ENCODE measurements at regions not wholly inside any gene's neighbourhood (a gene's known extent, or its start where the extent isn't known, plus 50 kb on each side); places are given as distances from the start of the nearest gene placed in this dataset.

- DNase-seq (ENCODE audit: extremely low read depth in 1 of 4, low spot score in 3 of 4) (no peak), FAIRE-seq (no peak), ATAC-seq (no peak)
- ChIA-PET POLR2A (interaction anchor here (1.1 kb wide), 1 partner anchor 27 kb away, joined by 6 read pairs; no protein-coding TSS in a partner anchor), CTCF (ENCODE audit: low intra/inter-chr PET ratio) (no interaction called here)
- intact Hi-C loops (cut with micrococcal nuclease) (no loop called here), in situ Hi-C loops (cut with MboI) (no loop called here)
- WGBS (ENCODE audit: insufficient coverage, low coverage, missing lambda C conversion rate): 0% methylated on average over 3 of the region's 3 CpGs
- Histone ChIP-seq H3K9me1 (ENCODE audit: control insufficient read depth, insufficient read depth, low read length) (no peaks in the 10 kb centered on the region), H3K4me1 (replicated peaks in 1 of 2; ENCODE audit: control insufficient read depth in 2 of 2, insufficient read depth in 2 of 2, low read length in 2 of 2) (no peaks in the 10 kb centered on the region), H2AFZ (ENCODE audit: low read depth, low read length) (no peak overlapping the region), H3K9me3 (replicated peaks; ENCODE audit: control insufficient read depth, insufficient read depth, low read depth, low read length) (no peaks in the 10 kb centered on the region), H3K9ac (ENCODE audit: insufficient read depth in 1 of 2, low read depth in 2 of 2, low read length in 2 of 2) (no peak overlapping the region), H3K36me3 (ENCODE audit: control insufficient read depth, insufficient read depth, low read length) (no peaks in the 10 kb centered on the region), H3K4me3 (no peak overlapping the region), H3K27me3 (ENCODE audit: control insufficient read depth in 2 of 2, insufficient read depth in 2 of 2, low read length in 2 of 2) (no peaks in the 10 kb centered on the region), H3K4me2 (ENCODE audit: insufficient read depth, low read length) (no peak overlapping the region), H3K79me2 (ENCODE audit: control insufficient read depth, insufficient read depth, low read length) (no peaks in the 10 kb centered on the region), H3K27ac (ENCODE audit: extremely low read depth, low read depth, low read length) (no peak overlapping the region), H4K20me1 (replicated peaks; ENCODE audit: control insufficient read depth, insufficient read depth, low read length) (no peaks in the 10 kb centered on the region)
- BruUV-seq (replicated peaks): no TSS peak
- TF ChIP-seq ZBTB12 (CRISPR knock-in tag; IDR thresholded peaks at IDR 0.05): no peak
- no peak for TF ChIP-seq THAP12 (CRISPR knock-in tag; IDR thresholded peaks at IDR 0.05)
- TF ChIP-seq SRSF9 (IDR thresholded peaks at IDR 0.05; ENCODE audit: borderline replicate concordance, low read depth, low read length): no peak
- TF ChIP-seq CBFB (CRISPR knock-in tag; IDR thresholded peaks at IDR 0.05): no peak
- no peak for TF ChIP-seq NFE2 (IDR thresholded peaks at IDR 0.05; ENCODE audit: low read depth)
- no peak for TF ChIP-seq FOXO4 (CRISPR knock-in tag; IDR thresholded peaks at IDR 0.05)
- no peak for TF ChIP-seq CXXC5 (CRISPR knock-in tag; IDR thresholded peaks at IDR 0.05)
- TF ChIP-seq E2F3 (CRISPR knock-in tag; IDR thresholded peaks at IDR 0.05): no peak
- TF ChIP-seq MITF (IDR thresholded peaks at IDR 0.05): no peak
- no peak for TF ChIP-seq ZNF12 (CRISPR knock-in tag; IDR thresholded peaks at IDR 0.05)
- TF ChIP-seq KDM2B (CRISPR knock-in tag; IDR thresholded peaks at IDR 0.05): no peak
- no peak for TF ChIP-seq RBM14 (IDR thresholded peaks at IDR 0.05; ENCODE audit: borderline replicate concordance, insufficient read depth, low read depth, low read length)
- TF ChIP-seq HBP1 (CRISPR knock-in tag; IDR thresholded peaks at IDR 0.05): no peak
- TF ChIP-seq PML (IDR thresholded peaks at IDR 0.05; ENCODE audit: low read length): no peak
- no peak for TF ChIP-seq CHD2 (IDR thresholded peaks at IDR 0.05; ENCODE audit: low read depth, low read length)
- TF ChIP-seq CBX3 (IDR thresholded peaks at IDR 0.05; ENCODE audit: borderline replicate concordance in 1 of 2, low read length in 2 of 2): no peak
- no peak for TF ChIP-seq ZNF184 (CRISPR knock-in tag; IDR thresholded peaks at IDR 0.05)
These were observed 90.7 kb upstream of the WSB1 start for GRCh38 chr17:27203241-27203640.

Data from K562 (cell line).